HT-29 (cell line): ENCODE measurements at regions not wholly inside any gene's neighbourhood (a gene's known extent, or its start where the extent isn't known, plus 50 kb on each side); places are given as distances from the start of the nearest gene placed in this dataset.

Experiments
- DNase-seq: peaks from one replicate; pipeline ENCODE4 v3.0.0-alpha.2; 2015; ENCODE audit warnings: low spot score

DNA sequence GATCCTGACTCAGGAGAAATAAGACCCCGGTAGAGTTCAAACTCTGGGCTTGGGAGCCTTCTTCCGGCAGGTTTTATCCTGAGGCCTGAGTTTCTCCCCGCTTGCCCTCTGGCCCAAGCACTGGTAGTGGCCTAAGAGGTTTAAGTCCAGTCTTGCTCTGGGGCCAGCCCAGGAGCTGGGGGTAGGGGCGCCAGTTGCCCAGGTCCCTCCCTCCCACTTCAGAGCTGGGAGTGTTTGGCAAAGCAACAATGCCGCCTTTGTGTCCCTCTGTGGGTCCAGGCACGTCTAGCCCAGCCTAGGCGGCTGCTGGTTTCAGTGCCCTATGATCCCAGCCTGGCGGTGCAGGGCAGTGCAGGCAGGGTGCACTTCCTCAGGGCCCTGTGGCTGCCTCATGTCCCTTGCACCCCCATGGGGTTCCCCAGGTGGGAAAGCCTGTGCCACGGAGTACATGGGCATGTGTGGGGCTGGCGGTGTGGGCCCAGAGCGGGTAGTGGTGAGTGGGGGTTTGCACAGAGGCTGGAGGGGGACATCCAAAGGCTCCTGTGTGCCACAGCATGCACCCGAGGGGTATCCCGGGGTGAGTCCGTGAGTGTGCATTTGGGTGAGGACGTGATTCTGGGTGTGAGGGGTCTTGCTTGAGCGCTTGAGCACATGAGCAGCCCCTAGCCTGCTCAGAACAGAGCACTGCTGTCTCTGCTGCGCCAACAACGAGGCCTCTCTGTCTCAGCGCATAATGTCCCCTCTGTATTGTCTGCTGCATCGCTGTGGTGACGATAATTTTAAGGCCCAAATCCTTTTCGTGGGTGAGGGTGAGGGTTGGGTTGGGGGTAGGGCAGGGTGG, 61.7 kb upstream of the PSD2 start:
- DNase-seq: peak; percentile 76

GRCh38 chr5:139734539-139734916, 61.1 kb upstream of the PSD2 start:
- DNase-seq: no peak

- DNase-seq: no peak
These were observed 57.1 kb upstream of the PSD2 start for GRCh38 chr5:139738193-139739149.

GRCh38 chr5:139739150-139739974, 56.2 kb upstream of the PSD2 start:
- DNase-seq: no peak

DNA sequence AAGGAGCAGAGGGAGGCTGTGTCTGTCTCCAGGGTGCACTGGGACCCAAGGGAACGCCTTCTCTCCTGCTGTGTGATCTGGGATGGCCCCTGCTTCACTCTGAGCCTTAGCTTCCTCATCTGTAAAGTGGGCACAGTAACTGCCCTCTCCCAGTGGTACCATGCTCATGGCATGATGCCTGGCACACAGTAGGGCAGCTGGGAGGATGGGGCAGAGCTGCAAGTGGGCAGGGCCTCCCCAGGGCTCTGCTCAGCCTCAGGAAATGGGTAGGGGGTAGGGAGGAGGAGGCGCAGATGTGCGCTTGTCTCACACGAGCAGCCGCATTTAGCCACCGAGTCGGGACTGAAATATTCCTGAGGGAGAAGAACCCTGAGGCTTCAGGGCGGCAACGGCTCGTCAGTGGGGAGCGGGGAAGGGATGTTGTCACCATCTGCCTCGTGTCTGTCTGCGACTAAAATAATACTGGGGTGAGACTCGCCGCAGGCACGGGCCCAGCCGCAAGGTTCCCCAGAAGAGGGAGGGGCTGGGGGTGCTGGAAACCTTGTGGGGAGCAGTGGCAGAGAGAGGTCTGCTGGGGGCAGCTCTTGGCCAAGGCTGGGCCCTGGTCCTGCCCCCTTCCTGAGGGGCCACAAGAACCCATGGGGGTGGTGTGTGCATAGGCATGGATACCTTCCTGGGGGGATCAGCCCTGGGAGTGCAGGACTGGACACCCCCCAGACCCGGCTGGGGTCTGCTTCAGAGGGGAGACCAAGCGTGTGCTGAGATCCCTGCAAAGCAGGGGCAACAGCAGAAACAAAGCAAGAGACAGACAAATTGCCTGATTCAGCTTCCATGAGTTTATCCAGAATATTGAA, 55.2 kb upstream of the PSD2 start:
- DNase-seq: no peak

- DNase-seq: no peak
These were observed 54.5 kb upstream of the PSD2 start for GRCh38 chr5:139740992-139741672.

DNA sequence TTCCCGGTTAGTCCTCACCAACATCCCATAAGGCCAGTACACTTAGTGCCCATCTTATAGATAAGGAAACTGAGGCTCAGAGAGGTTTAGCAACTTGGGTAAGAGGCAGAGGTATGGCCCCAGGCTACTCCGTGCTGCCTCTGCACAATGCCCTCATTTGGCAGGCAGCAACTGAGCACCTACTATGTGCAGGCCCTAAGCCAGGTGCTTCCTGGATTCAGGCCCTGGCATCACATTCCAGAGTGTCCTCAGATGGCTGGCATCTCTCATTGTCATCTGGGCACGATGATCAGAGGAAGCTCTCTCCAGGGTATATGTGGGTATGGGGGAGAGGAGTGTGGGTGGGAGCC, 53.8 kb upstream of the PSD2 start:
- no peak for DNase-seq

- DNase-seq: no peak
These were observed 53.3 kb upstream of the PSD2 start for GRCh38 chr5:139742173-139742903.

- no peak for DNase-seq
These were observed 52.4 kb upstream of the PSD2 start for GRCh38 chr5:139743001-139743771.

DNA sequence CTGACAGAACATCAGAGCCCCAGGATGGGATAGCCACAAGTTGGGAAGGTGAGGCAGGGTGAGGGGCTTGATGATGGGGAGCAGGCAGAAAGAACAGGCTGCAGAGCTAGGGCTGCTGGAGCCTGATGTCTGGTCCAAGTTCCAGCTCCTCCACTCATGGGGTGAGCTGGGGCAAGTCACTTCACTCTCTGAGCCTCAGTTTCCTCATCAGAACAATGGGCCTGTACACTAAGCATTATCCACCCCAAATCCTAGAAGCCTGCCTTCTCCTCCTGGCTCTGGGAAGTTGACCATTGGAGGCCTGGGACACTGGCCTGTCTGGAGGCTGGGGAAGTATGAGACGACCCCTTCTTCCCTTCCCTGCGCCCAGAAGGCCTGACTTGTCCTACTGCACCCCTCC, 51.8 kb upstream of the PSD2 start:
- no peak for DNase-seq

DNA sequence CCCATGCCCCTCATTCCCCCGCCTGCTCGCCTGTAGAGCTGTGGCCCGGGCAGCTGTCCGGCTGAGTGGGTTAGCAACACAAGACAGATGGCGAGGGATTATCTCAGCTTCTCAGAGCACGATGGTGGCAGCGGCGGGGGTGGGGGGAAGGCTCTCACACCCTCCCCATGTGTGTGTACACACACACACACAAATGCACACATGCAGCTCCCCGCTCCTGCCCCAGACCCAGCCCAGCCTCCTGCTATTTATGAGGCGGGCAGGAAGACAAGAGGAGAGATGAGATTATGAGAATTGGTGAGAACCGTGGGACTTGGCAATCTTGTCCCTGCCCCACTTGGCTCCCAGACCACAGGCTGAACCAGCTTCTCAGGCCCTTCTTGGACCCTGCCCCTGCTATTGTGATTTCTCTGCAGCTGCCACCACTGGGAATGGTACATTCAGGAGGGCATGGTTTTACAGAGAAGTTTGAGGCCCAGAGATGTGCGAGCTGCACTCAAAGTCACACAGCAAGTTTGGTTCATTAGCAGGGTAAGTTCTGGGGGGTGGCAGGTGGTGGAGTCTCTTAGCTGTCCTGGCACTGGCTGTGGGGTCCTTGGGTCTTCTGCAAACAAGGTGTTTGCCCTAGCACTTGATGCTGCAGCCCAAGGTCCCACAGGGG, 51.0 kb upstream of the PSD2 start:
- no peak for DNase-seq

GRCh38 chr5:139745132-139745799, 50.3 kb upstream of the PSD2 start:
- no peak for DNase-seq

- DNase-seq: peak; percentile 64
These were observed 49.6 kb upstream of the PSD2 start for GRCh38 chr5:139745800-139746690.
